H1 (cell line): ENCODE measurements at regions not wholly inside any gene's neighbourhood (a gene's known extent, or its start where the extent isn't known, plus 50 kb on each side); places are given as distances from the start of the nearest gene placed in this dataset.

ENCODE experiments used
- CTCF ChIA-PET: fragments of 300-600 bp; sonication (Branson Sonifier 250); formaldehyde crosslinking; loops from one replicate; lab custom pipeline; 2021; ENCODE audit not compliant: partially characterized antibody; lab: Charles Lee
- POLR2A ChIA-PET: fragments of 300-600 bp; sonication (Branson Sonifier 250); formaldehyde crosslinking; loops from one replicate; lab custom pipeline; 2021; ENCODE audit warnings: inconsistent platforms; ENCODE audit not compliant: partially characterized antibody; lab: Charles Lee
- DNase-seq, 2 experiments: peaks; one replicate each; pipeline versions ENCODE4 v3.0.0 to v3.0.0-alpha.2; 2010 to 2022; ENCODE audit warnings: low spot score in 2 of 2, low read depth in 1 of 2, mixed read lengths in 1 of 2
- FAIRE-seq: peaks from 2 replicates; lab custom pipeline; 2011; peaks lifted over from hg19 to GRCh38; lab: Jason Lieb, UNC
- H2AFZ ChIP-seq: 2 replicates; pipeline ENCODE4 v1.8.1; 2012; ENCODE audit warnings: low read length, inconsistent platforms
- H2AK5ac ChIP-seq: 2 replicates; pipeline ENCODE4 v1.6.1; 2013; ENCODE audit warnings: low read depth, low read length
- H2BK120ac ChIP-seq: replicated peaks from 2 replicates; pipeline ENCODE3; 2013; ENCODE audit warnings: low read depth, low read length, inconsistent platforms
- H2BK12ac ChIP-seq: 2 replicates; pipeline ENCODE4 v1.6.1; 2013; ENCODE audit warnings: low read depth, low read length
- H2BK15ac ChIP-seq: 2 replicates; pipeline ENCODE4 v1.6.1; 2013; ENCODE audit warnings: low read length
- H2BK20ac ChIP-seq: 2 replicates; pipeline ENCODE4 v1.6.1; 2013; ENCODE audit warnings: low read length
- H2BK5ac ChIP-seq: 2 replicates; pipeline ENCODE4 v1.6.1; 2013; ENCODE audit warnings: low read depth, low read length
- H3K14ac ChIP-seq: 2 replicates; pipeline ENCODE4 v1.6.1; 2013; ENCODE audit warnings: inconsistent platforms; ENCODE audit not compliant: insufficient read length
- H3K18ac ChIP-seq: 2 replicates; pipeline ENCODE4 v1.6.1; 2013; ENCODE audit warnings: low read length; ENCODE audit errors: extremely low read depth
- H3K23ac ChIP-seq: 2 replicates; pipeline ENCODE4 v1.6.1; 2013; ENCODE audit warnings: inconsistent platforms; ENCODE audit not compliant: insufficient read length
- H3K23me2 ChIP-seq: 2 replicates; pipeline ENCODE4 v1.6.1; 2013; ENCODE audit warnings: low read depth, low read length
- H3K27ac ChIP-seq: 2 replicates; pipeline ENCODE4 v1.6.1; 2011; ENCODE audit warnings: low read depth, low read length, inconsistent platforms
- H3K27me3 ChIP-seq, 4 experiments: replicated peaks in 1 of 4; 1 replicate in 1 of 4; 2 replicates in 3 of 4; pipeline versions ENCODE4 v1.6.1 to v1.8.1; 2011 to 2013; ENCODE audit warnings: low read length in 3 of 4, mild to moderate bottlenecking in 3 of 4, inconsistent platforms in 2 of 4, mixed read lengths in 2 of 4, moderate library complexity in 1 of 4; ENCODE audit not compliant: control insufficient read depth in 3 of 4, insufficient read depth in 3 of 4; ENCODE audit errors: extremely low read depth in 1 of 4
- H3K36me3 ChIP-seq, 4 experiments: 2 replicates each; pipeline versions ENCODE4 v1.6.1 to v1.8.1; 2011 to 2013; ENCODE audit warnings: mild to moderate bottlenecking in 4 of 4, low read length in 3 of 4, moderate library complexity in 2 of 4, control low read depth in 1 of 4, inconsistent platforms in 1 of 4; ENCODE audit not compliant: insufficient read depth in 4 of 4, control insufficient read depth in 2 of 4
- H3K4ac ChIP-seq: replicated peaks from 2 replicates; pipeline ENCODE3; 2013; ENCODE audit warnings: low read length, low read depth, mixed read lengths, inconsistent platforms; ENCODE audit not compliant: insufficient read length
- H3K4me1 ChIP-seq, 4 experiments: replicated peaks in 1 of 4; 1 replicate in 1 of 4; 2 replicates in 3 of 4; pipeline versions ENCODE4 v1.6.1 to v1.8.1; 2011 to 2013; ENCODE audit warnings: low read length in 3 of 4, inconsistent platforms in 2 of 4, mixed read lengths in 1 of 4; ENCODE audit not compliant: insufficient read depth in 4 of 4, control insufficient read depth in 3 of 4
- H3K4me2 ChIP-seq, 2 experiments: 2 replicates each; pipeline versions ENCODE4 v1.6.1 to v1.8.1; 2011 to 2013; ENCODE audit warnings: low read depth in 2 of 2, low read length in 2 of 2, control low read depth in 1 of 2, inconsistent platforms in 1 of 2, mild to moderate bottlenecking in 1 of 2; ENCODE audit not compliant: insufficient read depth in 1 of 2
- H3K4me3 ChIP-seq, 4 experiments: fragments of 200-600, 300-600 bp in 1 of 4; sonication (generic), shearing (Covaris generic), sonication (Bioruptor Twin) in 1 of 4; 2 replicates each; pipeline versions ENCODE4 v1.5.1 to v1.8.1; 2011 to 2016; ENCODE audit warnings: low read length in 4 of 4, low read depth in 3 of 4, control low read depth in 2 of 4, inconsistent platforms in 2 of 4, mild to moderate bottlenecking in 2 of 4, mixed read lengths in 1 of 4, moderate library complexity in 1 of 4; ENCODE audit not compliant: insufficient read depth in 2 of 4; ENCODE audit errors: extremely low read depth in 1 of 4
- H3K56ac ChIP-seq: replicated peaks from 2 replicates; pipeline ENCODE3; 2013; ENCODE audit warnings: low read depth, mild to moderate bottlenecking, mixed read lengths, low read length, inconsistent platforms; ENCODE audit not compliant: insufficient read length
- H3K79me1 ChIP-seq: 2 replicates; pipeline ENCODE4 v1.6.1; 2013; ENCODE audit warnings: low read depth, low read length, control low read depth
- H3K79me2 ChIP-seq, 2 experiments: 2 replicates each; pipeline versions ENCODE4 v1.6.1 to v1.8.1; 2012 to 2013; ENCODE audit warnings: low read length in 2 of 2, mild to moderate bottlenecking in 2 of 2, inconsistent platforms in 1 of 2; ENCODE audit not compliant: insufficient read depth in 2 of 2, control insufficient read depth in 1 of 2
- H3K9ac ChIP-seq, 4 experiments: replicated peaks in 1 of 4; 1 replicate in 1 of 4; 2 replicates in 3 of 4; pipeline versions ENCODE4 v1.6.1 to v1.8.1; 2011 to 2013; ENCODE audit warnings: low read depth in 3 of 4, low read length in 3 of 4, control low read depth in 2 of 4, mild to moderate bottlenecking in 2 of 4, moderate library complexity in 2 of 4, inconsistent platforms in 1 of 4; ENCODE audit errors: extremely low read depth in 1 of 4
- H3K9me3 ChIP-seq, 2 experiments: 2 replicates each; pipeline versions ENCODE4 v1.6.1 to v1.8.1; 2012 to 2013; ENCODE audit warnings: mild to moderate bottlenecking in 2 of 2, moderate library complexity in 2 of 2, control low read depth in 1 of 2, inconsistent platforms in 1 of 2, low read depth in 1 of 2, low read length in 1 of 2, mixed read lengths in 1 of 2; ENCODE audit not compliant: insufficient read depth in 2 of 2
- H4K20me1 ChIP-seq, 2 experiments: replicated peaks in 1 of 2; 2 replicates each; pipeline versions ENCODE3 to v1.8.1; 2011 to 2013; ENCODE audit warnings: inconsistent platforms in 2 of 2, low read length in 2 of 2, mild to moderate bottlenecking in 1 of 2; ENCODE audit not compliant: insufficient read depth in 2 of 2, control insufficient read depth in 1 of 2
- H4K5ac ChIP-seq: 2 replicates; pipeline ENCODE4 v1.6.1; 2013; ENCODE audit warnings: low read length, low read depth, mixed read lengths, inconsistent platforms; ENCODE audit not compliant: insufficient read length
- H4K8ac ChIP-seq: 2 replicates; pipeline ENCODE4 v1.8.0; 2013; ENCODE audit warnings: mild to moderate bottlenecking, moderate library complexity, low read length, inconsistent platforms; ENCODE audit not compliant: insufficient read depth; ENCODE audit errors: extremely low read depth
- H4K91ac ChIP-seq: replicated peaks from 2 replicates; pipeline ENCODE3; 2013; ENCODE audit warnings: low read length, mixed read lengths, inconsistent platforms; ENCODE audit not compliant: insufficient read length
- ATF2 ChIP-seq: IDR thresholded peaks from 2 replicates; pipeline ENCODE4 v1.6.1; 2012; ENCODE audit warnings: low read length, inconsistent platforms
- BCL11A ChIP-seq, 2 experiments: IDR thresholded peaks; one replicate each; pipeline ENCODE4 v1.6.1; 2011; ENCODE audit warnings: low read depth in 2 of 2, low read length in 2 of 2, mild to moderate bottlenecking in 2 of 2
- CBX5 ChIP-seq: fragments of 300-800, 300-1000 bp; sonication (generic); IDR thresholded peaks from 2 replicates; pipeline ENCODE4 v1.7.1; 2016; ENCODE audit warnings: antibody characterized with exemption, low read length, low read depth
- E2F6 ChIP-seq: IDR thresholded peaks from 2 replicates; pipeline ENCODE4 v1.6.1; 2012; ENCODE audit warnings: inconsistent platforms
- EP300 ChIP-seq, 2 experiments: IDR thresholded peaks; 1 replicate in 1 of 2; 2 replicates in 1 of 2; pipeline ENCODE4 v1.6.1; 2011 to 2012; ENCODE audit warnings: low read depth in 2 of 2, low read length in 2 of 2, mild to moderate bottlenecking in 2 of 2, borderline replicate concordance in 1 of 2, inconsistent platforms in 1 of 2, moderate library complexity in 1 of 2
- GTF2F1 ChIP-seq: IDR thresholded peaks from 2 replicates; pipeline ENCODE4 v1.6.1; 2012; ENCODE audit warnings: low read depth, low read length, improper control_type of control experiment, borderline replicate concordance
- JUND ChIP-seq: IDR thresholded peaks from 2 replicates; pipeline ENCODE4 v1.6.1; 2011; ENCODE audit warnings: mild to moderate bottlenecking, improper control_type of control experiment, low read length
- POLR2A ChIP-seq, 2 experiments: IDR thresholded peaks; 1 replicate in 1 of 2; 2 replicates in 1 of 2; pipeline ENCODE4 v1.6.1; 2011; ENCODE audit warnings: low read depth in 2 of 2, low read length in 2 of 2, mild to moderate bottlenecking in 2 of 2; ENCODE audit errors: control extremely low read depth in 1 of 2
- RAD21 ChIP-seq, 2 experiments: IDR thresholded peaks in 1 of 2; conservative IDR thresholded peaks in 1 of 2; 2 replicates each; pipeline ENCODE4 v1.6.1; 2011; ENCODE audit warnings: low read depth in 2 of 2, low read length in 2 of 2, improper control_type of control experiment in 1 of 2, inconsistent platforms in 1 of 2, mild to moderate bottlenecking in 1 of 2, moderate library complexity in 1 of 2
- SIRT6 ChIP-seq: IDR thresholded peaks from one replicate; pipeline ENCODE4 v1.7.1; 2012; ENCODE audit warnings: low read length, inconsistent platforms
- SP2 ChIP-seq: IDR thresholded peaks from 2 replicates; pipeline ENCODE4 v1.6.1; 2012; ENCODE audit warnings: mild to moderate bottlenecking, low read length, inconsistent platforms
- TAF1 ChIP-seq: IDR thresholded peaks from 2 replicates; pipeline ENCODE4 v1.6.1; 2011; ENCODE audit warnings: mild to moderate bottlenecking, low read depth, low read length
- WGBS, 2 experiments: shearing (Covaris generic) in 1 of 2; methylation state at CpG; one replicate each; pipeline versions ENCODE4 v1.1.6 to v1.1.7; 2013 to 2015; ENCODE audit warnings: low lambda C conversion rate in 2 of 2, mixed read lengths in 2 of 2, inconsistent platforms in 1 of 2, low coverage in 1 of 2, missing lambda C conversion rate in 1 of 2; ENCODE audit not compliant: insufficient replicate concordance in 2 of 2, insufficient coverage in 1 of 2, insufficient read length in 1 of 2; ENCODE audit errors: extremely low coverage in 1 of 2, missing lambda C conversion rate in 1 of 2; 5-methylcytosine and 5-hydroxymethylcytosine counted together

- Histone ChIP-seq H3K23ac (no peak overlapping the region), H3K23me2 (no peaks in the 10 kb centered on the region), H3K4me3 (no peak overlapping the region), H3K4me2 (no peak overlapping the region), H3K79me2 (no peaks in the 10 kb centered on the region), H4K91ac (no peak overlapping the region), H2BK12ac (no peak overlapping the region), H3K18ac (no peak overlapping the region), H3K56ac (no peak overlapping the region), H3K27me3 (no peaks in the 10 kb centered on the region), H3K14ac (no peak overlapping the region), H3K9ac (0 out of 7 replicates have a peak overlapping the region, but pooled peaks of 1 of the 4 experiments have one; percentile 5), H3K4ac (no peak overlapping the region), H2AK5ac (no peak overlapping the region), H3K36me3 (no peaks in the 10 kb centered on the region), H2AFZ (no peak overlapping the region; the same call in 1 of the 2 replicates), H2BK120ac (no peak overlapping the region), H2BK20ac (no peak overlapping the region), H4K20me1 (no peaks in the 10 kb centered on the region), H4K8ac (no peak overlapping the region), H3K9me3 (no peaks in the 10 kb centered on the region), H2BK5ac (no peak overlapping the region), H3K79me1 (no peaks in the 10 kb centered on the region), H4K5ac (no peak overlapping the region), H3K4me1 (no peaks in the 10 kb centered on the region), H2BK15ac (no peak overlapping the region), H3K27ac (no peak overlapping the region)
- FAIRE-seq = no peak
- POLR2A ChIA-PET = no interaction called here
- WGBS, 2 experiments = 93% methylated on average over 10 of the region's 11 CpGs; no CpG with 5 or more reads in 1 of the 2 experiments
- DNase-seq = no peak
- CTCF ChIA-PET = interaction anchor here (1.0 to 1.5 kb wide), 2 partner anchors 35 to 226 kb away, joined by 3 to 5 read pairs; no protein-coding TSS in a partner anchor
- no peak for TF ChIP-seq GTF2F1
- no peak for TF ChIP-seq SIRT6
- no peak for TF ChIP-seq POLR2A (IDR thresholded peaks at IDR 0.05; ENCODE audit: control extremely low read depth in 1 of 2, low read depth in 2 of 2, low read length in 2 of 2)
- no peak for TF ChIP-seq BCL11A (IDR thresholded peaks at IDR 0.05; ENCODE audit: low read depth in 2 of 2, low read length in 2 of 2)
- TF ChIP-seq TAF1 = no peak
- TF ChIP-seq JUND = no peak
- no peak for TF ChIP-seq SP2
- TF ChIP-seq E2F6 = no peak
- no peak for TF ChIP-seq EP300 (IDR thresholded peaks at IDR 0.05; ENCODE audit: borderline replicate concordance in 1 of 2, low read depth in 2 of 2, low read length in 2 of 2)
- no peak for TF ChIP-seq CBX5
- no peak for TF ChIP-seq RAD21 (IDR thresholded peaks at IDR 0.05 in 1 of 2, conservative IDR thresholded peaks at IDR 0.05 in 1 of 2; ENCODE audit: low read depth in 2 of 2, low read length in 2 of 2)
- TF ChIP-seq ATF2 = no peak
These were observed 223.3 kb upstream of the TCERG1L start for GRCh38 chr10:131534836-131535235.
